ENCODE measurements at regions not wholly inside any gene's neighbourhood (a gene's known extent, or its start where the extent isn't known, plus 50 kb on each side); places are given as distances from the start of the nearest gene placed in this dataset.

GRCh38 chr11:45538939-45539338 is 126.5 kb downstream of the CHST1 start:
- Histone ChIP-seq H3K4me1 (ENCODE audit: control insufficient read depth in 1 of 2, insufficient read depth in 2 of 2, low read depth in 1 of 2, low read length in 1 of 2) (no peaks in the 10 kb centered on the region), H3K36me3 (replicated peaks in 1 of 2; ENCODE audit: control insufficient read depth in 1 of 2, insufficient read depth in 2 of 2, low read length in 1 of 2) (no peaks in the 10 kb centered on the region), H2AFZ (ENCODE audit: low read depth) (no peak overlapping the region), H3F3A (replicated peaks; ENCODE audit: insufficient read depth) (no peaks in the 10 kb centered on the region), H3K9me3 (no peaks in the 10 kb centered on the region), H4K20me1 (ENCODE audit: insufficient read depth) (no peaks in the 10 kb centered on the region), H3K9ac (no peak overlapping the region), H3K4me3 (ENCODE audit: low read depth in 2 of 2, low read length in 1 of 2) (no peak overlapping the region), H3K9me2 (no peaks in the 10 kb centered on the region), H3K4me2 (no peak overlapping the region), H3K27ac (ENCODE audit: low read depth in 2 of 2, low read length in 1 of 2) (no peak overlapping the region), H3K79me2 (ENCODE audit: insufficient read depth) (no peaks in the 10 kb centered on the region), H3K27me3 (ENCODE audit: insufficient read depth) (no peaks in the 10 kb centered on the region; the same call in 1 of the 2 replicates)
- no CpG with 5 or more reads among the region's 2 CpGs for WGBS (ENCODE audit: low lambda C conversion rate)
- no peak for DNase-seq
- TF ChIP-seq POLR2AphosphoS5 (IDR thresholded peaks at IDR 0.05; ENCODE audit: low read depth, low read length) (no peak), FOXJ3 (CRISPR knock-in tag; IDR thresholded peaks at IDR 0.05) (no peak), EP300 (IDR thresholded peaks at IDR 0.05; ENCODE audit: borderline replicate concordance in 1 of 2, low read depth in 1 of 2, low read length in 1 of 2) (no peak), JUND (IDR thresholded peaks at IDR 0.05) (no peak), RFX5 (IDR thresholded peaks at IDR 0.05; ENCODE audit: low read length) (no peak), EZH2phosphoT487 (IDR thresholded peaks at IDR 0.05; ENCODE audit: borderline replicate concordance, low read depth) (no peak), SIN3A (IDR thresholded peaks at IDR 0.05; ENCODE audit: borderline replicate concordance, low read depth, low read length) (no peak)
- POLR2A ChIA-PET, result no interaction called here
- CTCF ChIA-PET, result interaction anchor here (0.8 kb wide), 1 partner anchor 11 kb away, joined by 3 read pairs; no protein-coding TSS in a partner anchor

- Histone ChIP-seq H3F3A (replicated peaks; ENCODE audit: insufficient read depth) (no peaks in the 10 kb centered on the region), H3K36me3 (replicated peaks in 1 of 2; ENCODE audit: control insufficient read depth in 1 of 2, insufficient read depth in 2 of 2, low read length in 1 of 2) (no peaks in the 10 kb centered on the region), H3K4me3 (ENCODE audit: low read depth in 2 of 2, low read length in 1 of 2) (no peak overlapping the region), H3K9ac (no peak overlapping the region), H3K4me2 (no peak overlapping the region), H3K9me3 (no peaks in the 10 kb centered on the region), H3K4me1 (ENCODE audit: control insufficient read depth in 1 of 2, insufficient read depth in 2 of 2, low read depth in 1 of 2, low read length in 1 of 2) (no peaks in the 10 kb centered on the region), H4K20me1 (ENCODE audit: insufficient read depth) (no peaks in the 10 kb centered on the region), H3K27me3 (ENCODE audit: insufficient read depth) (no peaks in the 10 kb centered on the region; the same call in 1 of the 2 replicates), H3K79me2 (ENCODE audit: insufficient read depth) (no peaks in the 10 kb centered on the region), H3K9me2 (no peaks in the 10 kb centered on the region), H2AFZ (ENCODE audit: low read depth) (no peak overlapping the region), H3K27ac (ENCODE audit: low read depth in 2 of 2, low read length in 1 of 2) (no peak overlapping the region)
- 56% methylated on average over 10 of the region's 12 CpGs for WGBS (ENCODE audit: low lambda C conversion rate)
- no peak for DNase-seq
- POLR2A ChIA-PET, result no interaction called here
- CTCF ChIA-PET, result interaction anchor here (1.0 kb wide), 1 partner anchor 9 kb away, joined by 3 read pairs; no protein-coding TSS in a partner anchor
- TF ChIP-seq RFX5 (IDR thresholded peaks at IDR 0.05; ENCODE audit: low read length) (no peak), USF2 (IDR thresholded peaks at IDR 0.05; ENCODE audit: borderline replicate concordance, low read depth, low read length) (no peak), NFIC (IDR thresholded peaks at IDR 0.05; ENCODE audit: borderline replicate concordance) (no peak), RXRA (IDR thresholded peaks at IDR 0.05; ENCODE audit: borderline replicate concordance, low read depth) (no peak), FOSL2 (IDR thresholded peaks at IDR 0.05; ENCODE audit: borderline replicate concordance, low read depth) (no peak)
These were observed 127.1 kb downstream of the CHST1 start for GRCh38 chr11:45538363-45538762.

GRCh38 chr11:45537614-45538013 is 127.8 kb downstream of the CHST1 start:
- Histone ChIP-seq H3K4me3 (ENCODE audit: low read depth in 2 of 2, low read length in 1 of 2) (no peak overlapping the region), H3F3A (replicated peaks; ENCODE audit: insufficient read depth) (no peaks in the 10 kb centered on the region), H3K36me3 (replicated peaks in 1 of 2; ENCODE audit: control insufficient read depth in 1 of 2, insufficient read depth in 2 of 2, low read length in 1 of 2) (no peaks in the 10 kb centered on the region), H4K20me1 (ENCODE audit: insufficient read depth) (no peaks in the 10 kb centered on the region), H3K4me1 (ENCODE audit: control insufficient read depth in 1 of 2, insufficient read depth in 2 of 2, low read depth in 1 of 2, low read length in 1 of 2) (no peaks in the 10 kb centered on the region), H3K9me2 (no peaks in the 10 kb centered on the region), H3K79me2 (ENCODE audit: insufficient read depth) (no peaks in the 10 kb centered on the region), H3K4me2 (no peak overlapping the region), H3K27ac (ENCODE audit: low read depth in 2 of 2, low read length in 1 of 2) (no peak overlapping the region), H3K9ac (no peak overlapping the region), H2AFZ (ENCODE audit: low read depth) (no peak overlapping the region), H3K9me3 (no peaks in the 10 kb centered on the region), H3K27me3 (ENCODE audit: insufficient read depth) (peaks cover 4% of the 10 kb centered on the region; the same call in 1 of the 2 replicates)
- ChIA-PET CTCF (interaction anchor here (1.0 kb wide), 1 partner anchor 9 kb away, joined by 3 read pairs; no protein-coding TSS in a partner anchor), POLR2A (no interaction called here)
- DNase-seq, result no peak
- 36% methylated on average over 3 of the region's 3 CpGs for WGBS (ENCODE audit: low lambda C conversion rate)
- TF ChIP-seq PBX3 (IDR thresholded peaks at IDR 0.05) (no peak), TAF1 (IDR thresholded peaks at IDR 0.05; ENCODE audit: borderline replicate concordance, low read depth, low read length) (no peak), REST (IDR thresholded peaks at IDR 0.05; ENCODE audit: low read depth, low read length) (no peak), USF2 (IDR thresholded peaks at IDR 0.05; ENCODE audit: borderline replicate concordance, low read depth, low read length) (no peak), GABPA (IDR thresholded peaks at IDR 0.05; ENCODE audit: low read depth) (no peak), FOXJ3 (CRISPR knock-in tag; IDR thresholded peaks at IDR 0.05) (no peak), NFIC (IDR thresholded peaks at IDR 0.05; ENCODE audit: borderline replicate concordance) (no peak), JUND (IDR thresholded peaks at IDR 0.05) (no peak)
